ENCODE measurements at regions not wholly inside any gene's neighbourhood (a gene's known extent, or its start where the extent isn't known, plus 50 kb on each side); places are given as distances from the start of the nearest gene placed in this dataset.

DNA sequence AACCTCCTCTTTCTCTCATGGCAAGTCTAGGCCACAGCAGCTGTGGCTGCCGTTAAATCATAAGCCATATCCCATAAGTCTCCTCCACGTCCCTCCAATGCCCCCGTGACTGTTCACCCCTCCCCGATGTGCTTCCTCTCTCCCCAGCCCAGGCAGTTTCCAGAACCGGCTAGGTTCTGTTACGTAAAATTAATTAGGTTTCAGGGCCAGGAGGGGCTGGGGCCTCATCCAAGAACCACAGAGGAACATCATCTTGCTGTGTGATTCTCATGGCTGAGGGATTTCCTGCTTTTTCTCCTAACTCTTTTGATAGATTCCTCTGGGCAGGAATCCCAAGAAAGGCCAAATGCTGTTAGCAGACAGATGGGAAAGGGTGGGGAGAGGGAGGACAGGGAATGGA lies 141.8 kb upstream of the AJAP1 start:
- Histone ChIP-seq H3K4me2 (ENCODE audit: insufficient read depth, low read length) (no peak overlapping the region), H3K9ac (replicated peaks; ENCODE audit: extremely low read depth, insufficient read depth, low read length) (no peak overlapping the region), H3K9me1 (replicated peaks; ENCODE audit: control insufficient read depth, extremely low read depth, insufficient read depth, low read length) (no peaks in the 10 kb centered on the region), H4K20me1 (replicated peaks; ENCODE audit: control insufficient read depth, extremely low read depth, insufficient read depth, low read length) (no peaks in the 10 kb centered on the region), H3K79me2 (ENCODE audit: control insufficient read depth, insufficient read depth, low read length) (no peaks in the 10 kb centered on the region), H3K27me3 (ENCODE audit: control insufficient read depth in 2 of 2, insufficient read depth in 2 of 2, low read length in 2 of 2) (no peaks in the 10 kb centered on the region), H3K27ac (ENCODE audit: insufficient read depth, low read depth, low read length) (no peak overlapping the region), H3K36me3 (ENCODE audit: control insufficient read depth in 2 of 2, extremely low read depth in 1 of 2, insufficient read depth in 2 of 2, low read length in 2 of 2) (no peaks in the 10 kb centered on the region), H3K4me1 (ENCODE audit: control insufficient read depth, extremely low read depth, insufficient read depth, low read length) (no peaks in the 10 kb centered on the region), H3K9me3 (replicated peaks; ENCODE audit: control insufficient read depth, insufficient read depth, low read length) (peaks cover 4% of the 10 kb centered on the region), H3K4me3 (replicated peaks in 1 of 3; ENCODE audit: insufficient read depth in 1 of 3, low read depth in 1 of 3, low read length in 3 of 3) (no peak overlapping the region), H2AFZ (ENCODE audit: low read depth, low read length) (no peak overlapping the region)
- POLR2A ChIA-PET = no interaction called here
- BruUV-seq (replicated peaks) = no TSS peak
- FAIRE-seq (no peak), DNase-seq (ENCODE audit: low read depth, low spot score) (no peak)
- CTCF ChIA-PET = no interaction called here
- dilution Hi-C loops (cut with MboI; ENCODE audit: extremely low pct_ligation_motif_present, low sequenced_read_pairs) = no loop called here
- intact Hi-C loops (cut with micrococcal nuclease) = no loop called here
- TF ChIP-seq FOS (IDR thresholded peaks at IDR 0.05; ENCODE audit: borderline replicate concordance, insufficient read depth, low read length) = no peak
- no peak for TF ChIP-seq GATA2 (IDR thresholded peaks at IDR 0.05; ENCODE audit: insufficient read depth, insufficient read length, low read depth, low read length)
- TF ChIP-seq POLR2A (IDR thresholded peaks at IDR 0.05; ENCODE audit: low read depth, low read length) = no peak
- TF ChIP-seq, protein P1, sequence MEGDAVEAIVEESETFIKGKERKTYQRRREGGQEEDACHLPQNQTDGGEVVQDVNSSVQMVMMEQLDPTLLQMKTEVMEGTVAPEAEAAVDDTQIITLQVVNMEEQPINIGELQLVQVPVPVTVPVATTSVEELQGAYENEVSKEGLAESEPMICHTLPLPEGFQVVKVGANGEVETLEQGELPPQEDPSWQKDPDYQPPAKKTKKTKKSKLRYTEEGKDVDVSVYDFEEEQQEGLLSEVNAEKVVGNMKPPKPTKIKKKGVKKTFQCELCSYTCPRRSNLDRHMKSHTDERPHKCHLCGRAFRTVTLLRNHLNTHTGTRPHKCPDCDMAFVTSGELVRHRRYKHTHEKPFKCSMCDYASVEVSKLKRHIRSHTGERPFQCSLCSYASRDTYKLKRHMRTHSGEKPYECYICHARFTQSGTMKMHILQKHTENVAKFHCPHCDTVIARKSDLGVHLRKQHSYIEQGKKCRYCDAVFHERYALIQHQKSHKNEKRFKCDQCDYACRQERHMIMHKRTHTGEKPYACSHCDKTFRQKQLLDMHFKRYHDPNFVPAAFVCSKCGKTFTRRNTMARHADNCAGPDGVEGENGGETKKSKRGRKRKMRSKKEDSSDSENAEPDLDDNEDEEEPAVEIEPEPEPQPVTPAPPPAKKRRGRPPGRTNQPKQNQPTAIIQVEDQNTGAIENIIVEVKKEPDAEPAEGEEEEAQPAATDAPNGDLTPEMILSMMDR (IDR thresholded peaks at IDR 0.05; ENCODE audit: extremely low read depth in 1 of 2, insufficient read depth in 1 of 2, low read depth in 1 of 2, low read length in 2 of 2) = no peak
- TF ChIP-seq JUN (IDR thresholded peaks at IDR 0.05; ENCODE audit: borderline replicate concordance, insufficient read depth, insufficient read length, low read depth) = no peak
- TF ChIP-seq MYC (IDR thresholded peaks at IDR 0.05; ENCODE audit: low read depth, low read length) = no peak
- TF ChIP-seq EZH2 (IDR thresholded peaks at IDR 0.05; ENCODE audit: borderline replicate concordance, low read depth, low read length, severe bottlenecking) = no peak
- TF ChIP-seq POLR2AphosphoS5 (IDR thresholded peaks at IDR 0.05; ENCODE audit: insufficient read depth, low read depth, low read length) = no peak
- TF ChIP-seq, protein P2, sequence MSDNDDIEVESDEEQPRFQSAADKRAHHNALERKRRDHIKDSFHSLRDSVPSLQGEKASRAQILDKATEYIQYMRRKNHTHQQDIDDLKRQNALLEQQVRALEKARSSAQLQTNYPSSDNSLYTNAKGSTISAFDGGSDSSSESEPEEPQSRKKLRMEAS (IDR thresholded peaks at IDR 0.05; ENCODE audit: insufficient read depth, insufficient read length) = no peak
